ENCODE measurements at regions not wholly inside any gene's neighbourhood (a gene's known extent, or its start where the extent isn't known, plus 50 kb on each side); places are given as distances from the start of the nearest gene placed in this dataset.

GRCh38 chr20:41932431-41932830 lies 314.3 kb upstream of the CHD6 start:
- Mint-ChIP-seq H3K27me3 (no peaks in the 10 kb centered on the region), H3K4me1 (ENCODE audit: low read depth) (no peaks in the 10 kb centered on the region), H3K4me3 (no peak overlapping the region), H3K27ac (no peak overlapping the region), H3K9me3 (no peaks in the 10 kb centered on the region), H3K36me3 (no peaks in the 10 kb centered on the region)
- DNase-seq, result no peak
- intact Hi-C loops (cut with micrococcal nuclease), result no loop called here
- CTCF ChIA-PET, result no interaction called here
- POLR2A ChIA-PET, result no interaction called here

GRCh38 chr20:41927655-41928054 lies 309.5 kb upstream of the CHD6 start:
- Mint-ChIP-seq H3K36me3 (no peaks in the 10 kb centered on the region), H3K9me3 (no peaks in the 10 kb centered on the region), H3K4me3 (no peak overlapping the region), H3K27me3 (no peaks in the 10 kb centered on the region), H3K4me1 (ENCODE audit: low read depth) (no peaks in the 10 kb centered on the region), H3K27ac (no peak overlapping the region)
- DNase-seq, result no peak
- CTCF ChIA-PET, result no interaction called here
- POLR2A ChIA-PET, result no interaction called here
- intact Hi-C loops (cut with micrococcal nuclease), result no loop called here

DNA sequence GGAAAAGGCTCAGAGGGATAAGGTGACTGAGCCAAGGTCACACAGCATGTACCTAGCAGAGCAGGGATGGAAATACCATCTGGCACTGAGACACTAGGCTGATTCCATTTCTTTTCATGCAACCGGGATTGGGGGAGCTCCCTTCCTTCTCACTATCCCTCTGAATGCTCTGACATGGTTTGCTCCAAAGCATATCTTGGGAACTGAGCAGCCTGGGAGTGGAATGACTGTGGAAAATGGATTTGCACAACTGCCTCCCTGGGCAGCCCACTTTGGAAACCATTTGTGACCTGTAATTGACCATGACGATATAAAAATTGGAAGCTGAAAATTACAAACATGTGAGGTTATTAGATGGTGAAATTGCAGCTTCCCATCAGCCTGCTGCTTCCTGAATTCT lies 309.0 kb upstream of the CHD6 start:
- H3K4me3 Mint-ChIP-seq, result no peak overlapping the region
- H3K27me3 Mint-ChIP-seq, result no peaks in the 10 kb centered on the region
- H3K9me3 Mint-ChIP-seq, result no peaks in the 10 kb centered on the region
- ChIA-PET POLR2A (no interaction called here), CTCF (no interaction called here)
- no peaks in the 10 kb centered on the region for H3K36me3 Mint-ChIP-seq
- intact Hi-C loops (cut with micrococcal nuclease), result no loop called here
- no peaks in the 10 kb centered on the region for H3K4me1 Mint-ChIP-seq (ENCODE audit: low read depth)
- DNase-seq, result no peak
- no peak overlapping the region for H3K27ac Mint-ChIP-seq

- H3K4me1 Mint-ChIP-seq (ENCODE audit: low read depth), result no peaks in the 10 kb centered on the region
- intact Hi-C loops (cut with micrococcal nuclease), result no loop called here
These were observed 307.3 kb upstream of the CHD6 start for GRCh38 chr20:41925476-41925875.

GRCh38 chr20:41923624-41924023 lies 305.4 kb upstream of the CHD6 start:
- ChIA-PET POLR2A (no interaction called here), CTCF (no interaction called here)
- DNase-seq, result no peak
- Mint-ChIP-seq H3K36me3 (no peaks in the 10 kb centered on the region), H3K4me3 (no peak overlapping the region), H3K27me3 (no peaks in the 10 kb centered on the region), H3K4me1 (ENCODE audit: low read depth) (no peaks in the 10 kb centered on the region), H3K27ac (no peak overlapping the region), H3K9me3 (no peaks in the 10 kb centered on the region)
- intact Hi-C loops (cut with micrococcal nuclease), result no loop called here

More at GRCh38 chr20:41925476-41925875, 307.3 kb upstream of the CHD6 start:
- Mint-ChIP-seq H3K27me3 (no peaks in the 10 kb centered on the region), H3K27ac (no peak overlapping the region), H3K4me3 (no peak overlapping the region), H3K9me3 (no peaks in the 10 kb centered on the region), H3K36me3 (no peaks in the 10 kb centered on the region)
- ChIA-PET CTCF (no interaction called here), POLR2A (no interaction called here)
- no peak for DNase-seq

- DNase-seq, result no peak
- CTCF ChIA-PET, result no interaction called here
- POLR2A ChIA-PET, result no interaction called here
- Mint-ChIP-seq H3K9me3 (peaks cover 5% of the 10 kb centered on the region), H3K4me1 (ENCODE audit: low read depth) (no peaks in the 10 kb centered on the region), H3K27me3 (no peaks in the 10 kb centered on the region), H3K36me3 (no peaks in the 10 kb centered on the region), H3K4me3 (no peak overlapping the region), H3K27ac (no peak overlapping the region)
- intact Hi-C loops (cut with micrococcal nuclease), result no loop called here
These were observed 295.0 kb upstream of the CHD6 start for GRCh38 chr20:41913146-41913545.

- H3K36me3 Mint-ChIP-seq, result no peaks in the 10 kb centered on the region
- H3K9me3 Mint-ChIP-seq, result peaks cover 5% of the 10 kb centered on the region
- H3K27me3 Mint-ChIP-seq, result no peaks in the 10 kb centered on the region
- POLR2A ChIA-PET, result no interaction called here
- DNase-seq, result no peak
- no peak overlapping the region for H3K4me3 Mint-ChIP-seq
- intact Hi-C loops (cut with micrococcal nuclease), result no loop called here
- CTCF ChIA-PET, result no interaction called here
- H3K27ac Mint-ChIP-seq, result no peak overlapping the region
- no peaks in the 10 kb centered on the region for H3K4me1 Mint-ChIP-seq (ENCODE audit: low read depth)
These were observed 292.4 kb upstream of the CHD6 start for GRCh38 chr20:41910558-41910957.

GRCh38 chr20:41905199-41905598 lies 287.0 kb upstream of the CHD6 start:
- ChIA-PET POLR2A (no interaction called here), CTCF (no interaction called here)
- H3K4me1 Mint-ChIP-seq (ENCODE audit: low read depth), result no peaks in the 10 kb centered on the region
- H3K4me3 Mint-ChIP-seq, result no peak overlapping the region
- H3K36me3 Mint-ChIP-seq, result no peaks in the 10 kb centered on the region
- DNase-seq, result no peak
- intact Hi-C loops (cut with micrococcal nuclease), result no loop called here
- H3K27ac Mint-ChIP-seq, result no peak overlapping the region
- H3K27me3 Mint-ChIP-seq, result no peaks in the 10 kb centered on the region
- H3K9me3 Mint-ChIP-seq, result peaks cover under 1% of the 10 kb centered on the region

GRCh38 chr20:41903586-41903985 lies 285.4 kb upstream of the CHD6 start:
- intact Hi-C loops (cut with micrococcal nuclease), result no loop called here
- CTCF ChIA-PET, result no interaction called here
- Mint-ChIP-seq H3K9me3 (no peaks in the 10 kb centered on the region), H3K27me3 (no peaks in the 10 kb centered on the region), H3K4me1 (ENCODE audit: low read depth) (no peaks in the 10 kb centered on the region), H3K4me3 (no peak overlapping the region), H3K27ac (no peak overlapping the region), H3K36me3 (no peaks in the 10 kb centered on the region)
- POLR2A ChIA-PET, result no interaction called here
- no peak for DNase-seq

GRCh38 chr20:41902346-41902745 lies 284.2 kb upstream of the CHD6 start:
- ChIA-PET POLR2A (no interaction called here), CTCF (no interaction called here)
- H3K27ac Mint-ChIP-seq, result no peak overlapping the region
- no peaks in the 10 kb centered on the region for H3K36me3 Mint-ChIP-seq
- no peaks in the 10 kb centered on the region for H3K27me3 Mint-ChIP-seq
- no peak overlapping the region for H3K4me3 Mint-ChIP-seq
- no peaks in the 10 kb centered on the region for H3K4me1 Mint-ChIP-seq (ENCODE audit: low read depth)
- no peaks in the 10 kb centered on the region for H3K9me3 Mint-ChIP-seq
- intact Hi-C loops (cut with micrococcal nuclease), result no loop called here
- DNase-seq, result no peak

DNA sequence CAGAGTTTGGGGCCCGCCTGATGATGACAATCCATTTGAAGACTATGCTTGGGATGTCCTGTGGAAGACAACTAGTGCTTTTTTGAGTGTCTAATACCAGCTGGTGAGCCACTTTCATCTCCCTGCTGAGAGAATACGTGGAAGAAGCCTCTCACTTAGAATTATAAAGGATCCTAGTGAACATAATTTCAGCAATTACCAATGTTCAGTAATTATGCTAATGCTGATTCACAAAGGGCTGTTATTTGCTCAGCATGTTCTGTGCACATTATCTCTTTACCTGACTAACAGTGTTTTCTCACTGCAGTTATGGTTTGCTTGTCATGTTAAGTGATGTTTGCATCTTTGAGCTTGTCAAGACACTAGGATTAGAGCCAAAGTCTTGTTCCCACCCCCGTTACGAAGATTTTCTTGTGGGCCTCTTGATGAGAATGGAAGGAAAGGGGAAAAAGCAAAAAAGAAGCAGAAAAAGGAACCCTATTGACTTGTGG lies 282.1 kb upstream of the CHD6 start:
- intact Hi-C loops (cut with micrococcal nuclease), result no loop called here
- ChIA-PET CTCF (no interaction called here), POLR2A (no interaction called here)
- H3K27me3 Mint-ChIP-seq, result no peaks in the 10 kb centered on the region
- no peaks in the 10 kb centered on the region for H3K9me3 Mint-ChIP-seq
- no peak for DNase-seq
- no peak overlapping the region for H3K27ac Mint-ChIP-seq
- H3K4me3 Mint-ChIP-seq, result no peak overlapping the region
- H3K4me1 Mint-ChIP-seq (ENCODE audit: low read depth), result no peaks in the 10 kb centered on the region
- H3K36me3 Mint-ChIP-seq, result no peaks in the 10 kb centered on the region

GRCh38 chr20:41897708-41898107 lies 279.5 kb upstream of the CHD6 start:
- DNase-seq, result no peak

DNA sequence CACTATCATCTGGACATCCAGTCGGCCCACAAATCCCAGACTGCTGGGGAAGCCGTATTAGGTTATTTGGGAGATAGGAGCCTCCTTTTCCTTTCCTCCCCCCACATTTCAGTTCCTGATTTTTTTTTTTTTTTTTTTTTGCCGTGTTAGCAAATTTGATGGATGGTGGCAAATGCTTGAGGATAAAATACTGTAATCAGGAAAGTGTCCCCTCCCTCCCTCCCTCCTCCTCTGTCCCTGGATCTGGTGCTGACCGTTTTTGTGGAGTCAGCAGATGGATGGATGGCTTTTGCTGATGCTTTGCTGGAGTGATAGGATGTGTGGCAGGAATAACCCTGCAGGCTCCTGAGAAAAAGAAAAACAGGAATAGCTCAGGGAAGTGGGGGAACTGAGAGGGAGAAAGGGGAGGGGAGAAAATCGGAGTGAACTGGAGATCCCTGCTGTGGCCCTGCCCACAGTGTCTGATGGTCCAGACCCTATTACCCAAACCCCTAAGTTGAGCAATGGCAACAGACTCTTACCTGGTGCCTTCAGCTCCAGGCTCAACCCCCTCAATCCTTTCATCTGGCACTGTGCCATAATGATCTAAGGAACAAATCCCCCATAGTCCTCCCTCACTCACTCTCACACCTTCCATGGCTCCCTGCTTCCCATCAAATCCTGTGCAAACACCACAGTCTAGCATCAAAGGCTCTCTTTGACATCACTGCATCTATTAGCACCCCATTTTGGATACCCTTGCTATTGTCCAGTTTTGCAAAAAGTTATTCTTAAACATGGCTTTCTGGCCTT lies 277.3 kb upstream of the CHD6 start:
- H3K27me3 Mint-ChIP-seq, result no peaks in the 10 kb centered on the region
- ChIA-PET POLR2A (no interaction called here), CTCF (no interaction called here)
- H3K9me3 Mint-ChIP-seq, result no peaks in the 10 kb centered on the region
- intact Hi-C loops (cut with micrococcal nuclease), result no loop called here
- no peaks in the 10 kb centered on the region for H3K36me3 Mint-ChIP-seq
- no peak for DNase-seq
- no peaks in the 10 kb centered on the region for H3K4me1 Mint-ChIP-seq (ENCODE audit: low read depth)
- no peak overlapping the region for H3K4me3 Mint-ChIP-seq
- H3K27ac Mint-ChIP-seq, result no peak overlapping the region

More at GRCh38 chr20:41897708-41898107, 279.5 kb upstream of the CHD6 start:
- intact Hi-C loops (cut with micrococcal nuclease), result no loop called here
- H3K9me3 Mint-ChIP-seq, result no peaks in the 10 kb centered on the region
- H3K27ac Mint-ChIP-seq, result no peak overlapping the region
- no peaks in the 10 kb centered on the region for H3K36me3 Mint-ChIP-seq
- CTCF ChIA-PET, result no interaction called here
- no peaks in the 10 kb centered on the region for H3K4me1 Mint-ChIP-seq (ENCODE audit: low read depth)
- POLR2A ChIA-PET, result no interaction called here
- H3K4me3 Mint-ChIP-seq, result no peak overlapping the region
- H3K27me3 Mint-ChIP-seq, result no peaks in the 10 kb centered on the region
